ENCODE measurements at regions not wholly inside any gene's neighbourhood (a gene's known extent, or its start where the extent isn't known, plus 50 kb on each side); places are given as distances from the start of the nearest gene placed in this dataset.

GRCh38 chr15:20642054-20642767 is 100.6 kb upstream of the GOLGA6L6 start:
- TF ChIP-seq CTCF (IDR thresholded peaks at IDR 0.05) (no peak), TFCP2L1 (CRISPR knock-in tag; IDR thresholded peaks at IDR 0.05) (no peak), RAD21 (conservative IDR thresholded peaks at IDR 0.05 in 1 of 2, IDR thresholded peaks at IDR 0.05 in 1 of 2) (no peak), JUN (IDR thresholded peaks at IDR 0.05) (no peak), REST (IDR thresholded peaks at IDR 0.05) (no peak), HDAC2 (IDR thresholded peaks at IDR 0.05) (no peak), ELK1 (IDR thresholded peaks at IDR 0.05; ENCODE audit: low read depth, low read length) (no peak), FOSL2 (IDR thresholded peaks at IDR 0.05) (no peak), FOSL2 (CRISPR knock-in tag; IDR thresholded peaks at IDR 0.05) (no peak), MAFK (IDR thresholded peaks at IDR 0.05; ENCODE audit: partially characterized antibody) (no peak), SMC3 (IDR thresholded peaks at IDR 0.05) (no peak), ZC3H11A (IDR thresholded peaks at IDR 0.05) (no peak), POLR2AphosphoS2 (conservative IDR thresholded peaks at IDR 0.05; ENCODE audit: low read length) (no peak)
